Caco-2 (cell line): ENCODE measurements at regions not wholly inside any gene's neighbourhood (a gene's known extent, or its start where the extent isn't known, plus 50 kb on each side); places are given as distances from the start of the nearest gene placed in this dataset.

Source experiments
- BruUV-seq: library from RNA; stranded (reverse); fragments of 400-500 nt; replicated peaks from 2 replicates; lab custom pipeline; 2021; lab: Mats Ljungman, UMichigan
- CTCF ChIA-PET: fragments of 300-600 bp; sonication (Branson Sonifier 250); formaldehyde crosslinking; loops from one replicate; lab custom pipeline; 2022; ENCODE audit warnings: antibody characterized with exemption; lab: Charles Lee
- POLR2A ChIA-PET: fragments of 300-600 bp; sonication (Branson Sonifier 250); formaldehyde crosslinking; loops from one replicate; lab custom pipeline; 2022; ENCODE audit warnings: antibody characterized with exemption; lab: Charles Lee
- DNase-seq, 2 experiments: peaks; one replicate each; pipeline versions ENCODE4 v3.0.0 to v3.0.0-alpha.2; 2020 to 2022
- H3K27me3 ChIP-seq: replicated peaks from 2 replicates; pipeline ENCODE4 v1.6.0; 2011; ENCODE audit warnings: low read length; ENCODE audit not compliant: control insufficient read depth, insufficient read depth
- H3K36me3 ChIP-seq: 2 replicates; pipeline ENCODE4 v1.5.1; 2011; ENCODE audit warnings: low read length; ENCODE audit not compliant: control insufficient read depth, insufficient read depth
- H3K4me1 ChIP-seq: fragments of 250-450 bp; sonication (Bioruptor Pico); 2 replicates; pipeline ENCODE4 v1.5.1; 2020; ENCODE audit warnings: mild to moderate bottlenecking
- H3K4me3 ChIP-seq: 2 replicates; pipeline ENCODE4 v1.5.1; 2011; ENCODE audit warnings: low read depth, mild to moderate bottlenecking, control low read depth, low read length
- H3K9me3 ChIP-seq: fragments of 250-450 bp; sonication (Bioruptor Pico); 2 replicates; pipeline ENCODE4 v1.5.1; 2020; ENCODE audit warnings: mild to moderate bottlenecking, moderate library complexity
- H3K27ac Mint-ChIP-seq: one replicate; pipeline ENCODE4 v1.8.0; 2022; ENCODE audit warnings: mixed read lengths; ENCODE audit not compliant: unreplicated experiment
- H3K27me3 Mint-ChIP-seq: one replicate; pipeline ENCODE4 v1.8.0; 2022; ENCODE audit warnings: mixed read lengths; ENCODE audit not compliant: insufficient read depth, unreplicated experiment
- H3K36me3 Mint-ChIP-seq: one replicate; pipeline ENCODE4 v1.8.0; 2022; ENCODE audit warnings: mild to moderate bottlenecking, mixed read lengths; ENCODE audit not compliant: insufficient read depth, unreplicated experiment
- H3K4me1 Mint-ChIP-seq: one replicate; pipeline ENCODE4 v1.8.0; 2022; ENCODE audit warnings: low read depth, mixed read lengths; ENCODE audit not compliant: unreplicated experiment
- H3K4me3 Mint-ChIP-seq: one replicate; pipeline ENCODE4 v1.8.0; 2022; ENCODE audit warnings: mild to moderate bottlenecking, moderate library complexity, mixed read lengths; ENCODE audit not compliant: unreplicated experiment
- H3K9me3 Mint-ChIP-seq: one replicate; pipeline ENCODE4 v1.8.0; 2022; ENCODE audit warnings: mixed read lengths; ENCODE audit not compliant: unreplicated experiment
- CTCF ChIP-seq, 2 experiments: fragments of 200-600 bp in 1 of 2; IDR thresholded peaks; 1 replicate in 1 of 2; 2 replicates in 1 of 2; pipeline versions ENCODE4 v1.5.1 to v1.8.0; 2011 to 2022; ENCODE audit warnings: antibody characterized with exemption in 1 of 2, control low read depth in 1 of 2, inconsistent platforms in 1 of 2, low read depth in 1 of 2, low read length in 1 of 2, mild to moderate bottlenecking in 1 of 2, moderate library complexity in 1 of 2; ENCODE audit not compliant: insufficient read depth in 1 of 2, severe bottlenecking in 1 of 2, unreplicated experiment in 1 of 2
- intact Hi-C: fragments of 100-400 bp; cut with micrococcal nuclease; formaldehyde crosslinking; loops from one replicate; pipeline ENCODE4 v1.10.0; 2022; ENCODE audit not compliant: unreplicated experiment

GRCh38 chr16:55993088-55993487, 117.9 kb upstream of the CES5A start:
- intact Hi-C loops, result no loop called here
- peaks cover 16% of the 10 kb centered on the region for H3K4me1 Mint-ChIP-seq
- no peaks in the 10 kb centered on the region for H3K36me3 Mint-ChIP-seq
- no TSS peak for BruUV-seq
- peaks cover 9% of the 10 kb centered on the region; the same call in 1 of the 2 replicates for H3K4me1 ChIP-seq
- TF ChIP-seq CTCF (IDR thresholded peaks at IDR 0.05; ENCODE audit: insufficient read depth in 1 of 2, low read depth in 1 of 2, low read length in 1 of 2, severe bottlenecking in 1 of 2, unreplicated experiment in 1 of 2), result no peak
- no peak overlapping the region for H3K4me3 Mint-ChIP-seq
- no peaks in the 10 kb centered on the region; the same call in 1 of the 2 replicates for H3K9me3 ChIP-seq
- CTCF ChIA-PET, result no interaction called here
- H3K9me3 Mint-ChIP-seq, result peaks cover 7% of the 10 kb centered on the region
- no peak overlapping the region for H3K4me3 ChIP-seq
- no peaks in the 10 kb centered on the region for H3K27me3 ChIP-seq
- POLR2A ChIA-PET, result no interaction called here
- no peak for DNase-seq
- no peak overlapping the region for H3K27ac Mint-ChIP-seq
- no peaks in the 10 kb centered on the region for H3K36me3 ChIP-seq
- H3K27me3 Mint-ChIP-seq, result no peaks in the 10 kb centered on the region

GRCh38 chr16:55992551-55992950, 117.4 kb upstream of the CES5A start:
- Mint-ChIP-seq H3K4me3 (no peak overlapping the region), H3K9me3 (peaks cover 9% of the 10 kb centered on the region), H3K4me1 (peaks cover 16% of the 10 kb centered on the region), H3K36me3 (no peaks in the 10 kb centered on the region), H3K27me3 (no peaks in the 10 kb centered on the region), H3K27ac (no peak overlapping the region)
- Histone ChIP-seq H3K4me1 (peaks cover 9% of the 10 kb centered on the region; the same call in 1 of the 2 replicates), H3K9me3 (peaks cover 3% of the 10 kb centered on the region; the same call in 1 of the 2 replicates), H3K27me3 (no peaks in the 10 kb centered on the region), H3K36me3 (no peaks in the 10 kb centered on the region), H3K4me3 (no peak overlapping the region)
- no peak for DNase-seq
- no TSS peak for BruUV-seq
- ChIA-PET CTCF (no interaction called here), POLR2A (no interaction called here)
- TF ChIP-seq CTCF (IDR thresholded peaks at IDR 0.05; ENCODE audit: insufficient read depth in 1 of 2, low read depth in 1 of 2, low read length in 1 of 2, severe bottlenecking in 1 of 2, unreplicated experiment in 1 of 2), result no peak
- intact Hi-C loops, result no loop called here

- no peak for DNase-seq
- Mint-ChIP-seq H3K36me3 (no peaks in the 10 kb centered on the region), H3K27ac (no peak overlapping the region), H3K9me3 (peaks cover 9% of the 10 kb centered on the region), H3K27me3 (no peaks in the 10 kb centered on the region), H3K4me1 (peaks cover 15% of the 10 kb centered on the region), H3K4me3 (no peak overlapping the region)
- CTCF ChIA-PET, result no interaction called here
- no peak for TF ChIP-seq CTCF (IDR thresholded peaks at IDR 0.05; ENCODE audit: insufficient read depth in 1 of 2, low read depth in 1 of 2, low read length in 1 of 2, severe bottlenecking in 1 of 2, unreplicated experiment in 1 of 2)
- Histone ChIP-seq H3K9me3 (peaks cover 3% of the 10 kb centered on the region; the same call in 1 of the 2 replicates), H3K36me3 (no peaks in the 10 kb centered on the region), H3K4me3 (no peak overlapping the region), H3K4me1 (peaks cover 9% of the 10 kb centered on the region; the same call in 1 of the 2 replicates), H3K27me3 (no peaks in the 10 kb centered on the region)
- POLR2A ChIA-PET, result no interaction called here
- intact Hi-C loops, result no loop called here
- no TSS peak for BruUV-seq
Observed at GRCh38 chr16:55991843-55992242, 116.7 kb upstream of the CES5A start.
